Endodermal cell (in vitro differentiated cells): ENCODE measurements at regions not wholly inside any gene's neighbourhood (a gene's known extent, or its start where the extent isn't known, plus 50 kb on each side); places are given as distances from the start of the nearest gene placed in this dataset.

Source experiments
- DNase-seq: peaks from one replicate; pipeline ENCODE4 v3.0.0-alpha.2; 2017
- H3K27ac ChIP-seq: 2 replicates; pipeline ENCODE4 v1.5.1; 2013; ENCODE audit warnings: mild to moderate bottlenecking, low read depth, low read length, moderate library complexity
- H3K27me3 ChIP-seq: 2 replicates; pipeline ENCODE4 v1.6.1; 2013; ENCODE audit warnings: mild to moderate bottlenecking, low read length, moderate library complexity; ENCODE audit not compliant: insufficient read depth, control insufficient read depth, poor library complexity, severe bottlenecking
- H3K36me3 ChIP-seq: 2 replicates; pipeline ENCODE4 v1.7.0; 2013; ENCODE audit warnings: mild to moderate bottlenecking, low read length, moderate library complexity; ENCODE audit not compliant: control insufficient read depth, insufficient read depth
- H3K4me1 ChIP-seq: one replicate; pipeline ENCODE4 v1.7.0; 2013; ENCODE audit warnings: low read length; ENCODE audit not compliant: control insufficient read depth, insufficient read depth
- H3K4me3 ChIP-seq: 2 replicates; pipeline ENCODE4 v1.5.1; 2013; ENCODE audit warnings: mild to moderate bottlenecking, low read length, moderate library complexity
- H3K9ac ChIP-seq: 2 replicates; pipeline ENCODE4 v1.6.1; 2013; ENCODE audit warnings: mild to moderate bottlenecking, low read length, moderate library complexity; ENCODE audit not compliant: poor library complexity, severe bottlenecking; ENCODE audit errors: extremely low read depth
- H3K9me3 ChIP-seq: 2 replicates; pipeline ENCODE4 v1.6.1; 2013; ENCODE audit warnings: mild to moderate bottlenecking, low read length, moderate library complexity; ENCODE audit not compliant: control insufficient read depth
- H3K27ac Mint-ChIP-seq: 2 replicates; pipeline ENCODE4 v1.8.0; 2020; ENCODE audit warnings: mixed read lengths
- H3K27me3 Mint-ChIP-seq: 2 replicates; pipeline ENCODE4 v1.8.0; 2021; ENCODE audit warnings: mild to moderate bottlenecking, mixed read lengths; ENCODE audit not compliant: insufficient read depth
- H3K36me3 Mint-ChIP-seq: 2 replicates; pipeline ENCODE4 v1.8.0; 2020; ENCODE audit warnings: low read depth, mixed read lengths
- H3K4me1 Mint-ChIP-seq: 2 replicates; pipeline ENCODE4 v1.8.0; 2020; ENCODE audit warnings: mixed read lengths
- H3K4me3 Mint-ChIP-seq: 2 replicates; pipeline ENCODE4 v1.8.0; 2020; ENCODE audit warnings: mild to moderate bottlenecking, moderate library complexity, mixed read lengths
- H3K9me3 Mint-ChIP-seq: 2 replicates; pipeline ENCODE4 v1.8.0; 2020; ENCODE audit warnings: mild to moderate bottlenecking, mixed read lengths
- CTCF ChIP-seq: fragments of 200-600 bp; sonication (generic); conservative IDR thresholded peaks from 2 replicates; pipeline ENCODE4 v1.5.0; 2021; ENCODE audit warnings: antibody characterized with exemption, mild to moderate bottlenecking
- WGBS, 2 experiments: methylation state at CpG; one replicate each; pipeline versions ENCODE4 v1.1.5 to v1.1.7; 2013; ENCODE audit warnings: missing lambda C conversion rate in 2 of 2, mixed read lengths in 1 of 2; ENCODE audit not compliant: insufficient coverage in 1 of 2, insufficient read length in 1 of 2; 5-methylcytosine and 5-hydroxymethylcytosine counted together

DNA sequence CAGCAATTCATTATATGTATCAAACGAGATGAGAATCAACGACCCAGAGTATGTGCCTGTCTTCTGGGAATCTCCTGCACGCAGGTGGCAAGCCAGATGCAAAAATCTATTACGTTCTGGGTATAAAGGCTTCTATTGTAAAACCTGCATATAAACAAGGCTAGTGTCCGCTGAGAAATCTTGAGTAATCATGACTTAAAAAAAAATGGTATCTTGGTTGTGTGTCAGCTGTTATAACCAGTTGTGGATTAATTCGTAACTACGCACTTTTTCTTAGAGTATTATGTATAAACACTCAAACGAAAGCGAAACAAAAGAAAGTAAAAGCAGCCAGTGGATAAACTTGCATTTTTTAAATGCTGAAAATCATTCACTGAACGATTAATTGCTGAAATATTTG is 509.1 kb downstream of the RSL24D1 start:
- no peak overlapping the region for H3K27ac Mint-ChIP-seq
- Histone ChIP-seq H3K4me1 (no peaks in the 10 kb centered on the region), H3K27me3 (no peaks in the 10 kb centered on the region), H3K9me3 (no peaks in the 10 kb centered on the region), H3K36me3 (no peaks in the 10 kb centered on the region), H3K9ac (no peak overlapping the region), H3K27ac (no peak overlapping the region), H3K4me3 (no peak overlapping the region)
- no peaks in the 10 kb centered on the region for H3K4me1 Mint-ChIP-seq
- WGBS, 2 experiments = 68 to 72% methylated on average over 9 to 10 of the region's 10 CpGs
- H3K4me3 Mint-ChIP-seq = no peak overlapping the region
- H3K27me3 Mint-ChIP-seq = no peaks in the 10 kb centered on the region
- DNase-seq = no peak
- no peak for TF ChIP-seq CTCF
- H3K9me3 Mint-ChIP-seq = no peaks in the 10 kb centered on the region
- H3K36me3 Mint-ChIP-seq = no peaks in the 10 kb centered on the region
